GM12878 (cell line): ENCODE measurements at regions not wholly inside any gene's neighbourhood (a gene's known extent, or its start where the extent isn't known, plus 50 kb on each side); places are given as distances from the start of the nearest gene placed in this dataset.

ENCODE experiments used
- ATAC-seq: fragments of 200-7000 bp; cut with Tn5 transposase; 3 replicates; pipeline ENCODE4 v1.9.1; 2020; ENCODE audit warnings: mild to moderate bottlenecking, moderate library complexity
- BruUV-seq: library from RNA; stranded (reverse); fragments of 400-500 nt; replicated peaks from 2 replicates; lab custom pipeline; 2021; lab: Mats Ljungman, UMichigan
- CTCF ChIA-PET: fragments of 300-600 bp; sonication (Branson Sonifier 250); formaldehyde crosslinking; extraction: SDS; loops from one replicate; lab custom pipeline; 2021; ENCODE audit warnings: inconsistent platforms; lab: Yijun Ruan, JAX
- POLR2A ChIA-PET: fragments of 350-600 bp; formaldehyde crosslinking; extraction: SDS; loops from one replicate; lab custom pipeline; 2021; ENCODE audit warnings: inconsistent platforms; lab: Charles Lee
- RAD21 ChIA-PET: fragments of 300-600 bp; sonication (Branson Sonifier 250); formaldehyde crosslinking; loops from one replicate; lab custom pipeline; 2023; ENCODE audit warnings: antibody characterized with exemption; ENCODE audit not compliant: unreplicated experiment; lab: Charles Lee
- SMC1A ChIA-PET: fragments of 300-600 bp; sonication (Branson Sonifier 250); formaldehyde crosslinking; loops from one replicate; lab custom pipeline; 2023; ENCODE audit not compliant: unreplicated experiment, uncharacterized antibody; lab: Charles Lee
- DNase-seq: peaks from one replicate; pipeline ENCODE4 v3.0.0-alpha.2; 2011; ENCODE audit warnings: low read depth, low spot score
- FAIRE-seq: peaks from 3 replicates; lab custom pipeline; 2011; peaks lifted over from hg19 to GRCh38; lab: Jason Lieb, UNC
- H2AFZ ChIP-seq: 2 replicates; pipeline ENCODE4 v1.6.0; 2011; ENCODE audit warnings: low read depth, low read length, control low read depth; ENCODE audit not compliant: control insufficient read depth
- H3K27ac ChIP-seq: 2 replicates; pipeline ENCODE4 v1.5.1; 2011; ENCODE audit warnings: control low read depth; ENCODE audit not compliant: control insufficient read depth, insufficient read depth
- H3K27me3 ChIP-seq, 2 experiments: replicated peaks in 1 of 2; 2 replicates each; pipeline versions ENCODE4 v1.6.0 to v1.6.1; 2011; ENCODE audit warnings: low read length in 1 of 2; ENCODE audit not compliant: control insufficient read depth in 2 of 2, insufficient read depth in 2 of 2
- H3K36me3 ChIP-seq, 2 experiments: 2 replicates each; pipeline ENCODE4 v1.5.1; 2011; ENCODE audit warnings: low read length in 1 of 2; ENCODE audit not compliant: control insufficient read depth in 2 of 2, insufficient read depth in 2 of 2
- H3K4me1 ChIP-seq: 2 replicates; pipeline ENCODE4 v1.6.1; 2011; ENCODE audit warnings: mild to moderate bottlenecking, low read length, moderate library complexity, mixed read lengths; ENCODE audit not compliant: control insufficient read depth, insufficient read depth
- H3K4me2 ChIP-seq: 2 replicates; pipeline ENCODE4 v1.6.0; 2011; ENCODE audit warnings: control low read depth; ENCODE audit not compliant: control insufficient read depth, insufficient read depth
- H3K4me3 ChIP-seq: fragments of 200-600 bp; sonication (generic); 2 replicates; pipeline ENCODE4 v1.5.1; 2016
- H3K79me2 ChIP-seq: 2 replicates; pipeline ENCODE4 v1.6.0; 2011; ENCODE audit warnings: low read length; ENCODE audit not compliant: control insufficient read depth, insufficient read depth
- H3K9ac ChIP-seq: 2 replicates; pipeline ENCODE4 v1.8.0; 2011; ENCODE audit warnings: low read length, control low read depth, mixed read lengths; ENCODE audit not compliant: control insufficient read depth, insufficient read depth
- H3K9me3 ChIP-seq: replicated peaks from 3 replicates; pipeline ENCODE4 v1.5.1; 2011; ENCODE audit warnings: mild to moderate bottlenecking, low read length; ENCODE audit not compliant: control insufficient read depth, insufficient read depth
- H4K20me1 ChIP-seq: 2 replicates; pipeline ENCODE4 v1.6.0; 2011; ENCODE audit not compliant: control insufficient read depth, insufficient read depth
- CBFB ChIP-seq: IDR thresholded peaks from 2 replicates; pipeline ENCODE4 v1.6.1; 2016; ENCODE audit warnings: antibody characterized with exemption, low read depth
- CEBPB ChIP-seq, 2 experiments: fragments of 150-350 bp in 1 of 2; IDR thresholded peaks; 2 replicates each; pipeline ENCODE4 v1.6.1; 2012 to 2014; ENCODE audit warnings: low read depth in 2 of 2, low read length in 2 of 2, borderline replicate concordance in 1 of 2, inconsistent platforms in 1 of 2
- FOXM1 ChIP-seq: IDR thresholded peaks from 2 replicates; pipeline ENCODE4 v1.6.1; 2012; ENCODE audit warnings: low read depth, mild to moderate bottlenecking, inconsistent platforms, low read length, moderate library complexity
- GATAD2B ChIP-seq: fragments of 450-650 bp; conservative IDR thresholded peaks from 2 replicates; pipeline ENCODE4 v1.6.1; 2017; ENCODE audit warnings: low read depth, mild to moderate bottlenecking, moderate library complexity
- HDGF ChIP-seq: fragments of 450-650 bp; IDR thresholded peaks from 2 replicates; pipeline ENCODE4 v1.6.1; 2016; ENCODE audit warnings: antibody characterized with exemption
- MYC ChIP-seq: IDR thresholded peaks from 2 replicates; pipeline ENCODE4 v1.6.1; 2011; ENCODE audit warnings: mild to moderate bottlenecking, low read length, moderate library complexity, inconsistent platforms; ENCODE audit not compliant: insufficient read depth, insufficient replicate concordance, insufficient read length, severe bottlenecking
- SRF ChIP-seq, 2 experiments: IDR thresholded peaks; 2 replicates each; pipeline ENCODE4 v1.6.1; 2011; ENCODE audit warnings: low read depth in 2 of 2, low read length in 2 of 2, mild to moderate bottlenecking in 1 of 2, moderate library complexity in 1 of 2
- TCF3 ChIP-seq: IDR thresholded peaks from 2 replicates; pipeline ENCODE4 v1.6.1; 2012; ENCODE audit warnings: low read depth, mild to moderate bottlenecking, low read length, borderline replicate concordance; ENCODE audit not compliant: insufficient read depth
- WGBS: methylation state at CpG from one replicate; pipeline ENCODE4 v1.1.6; 2016; ENCODE audit warnings: low lambda C conversion rate; ENCODE audit not compliant: insufficient replicate concordance, insufficient coverage; ENCODE audit errors: missing lambda C conversion rate; 5-methylcytosine and 5-hydroxymethylcytosine counted together
- in situ Hi-C: fragments of 300-500 bp; cut with MboI; formaldehyde crosslinking; loops from 9 replicates; pipeline ENCODE4 v1.14.3; 2018; ENCODE audit warnings: mixed read lengths
- intact Hi-C: fragments of 100-400 bp; cut with micrococcal nuclease; formaldehyde crosslinking; loops from one replicate; pipeline ENCODE4 v1.14.2; 2022; ENCODE audit not compliant: unreplicated experiment
- TF ChIP-seq, protein P1 (sequence below): fragments of 450-650 bp; IDR thresholded peaks from 2 replicates; pipeline ENCODE4 v1.6.1; 2017; ENCODE audit warnings: mild to moderate bottlenecking, low read depth, inconsistent platforms; ENCODE audit not compliant: poor library complexity, severe bottlenecking
- TF ChIP-seq, protein P2 (sequence below): fragments of 450-650 bp; formaldehyde crosslinking; IDR thresholded peaks from 2 replicates; pipeline ENCODE4 v1.4.0; 2022; ENCODE audit warnings: mild to moderate bottlenecking, moderate library complexity
- TF ChIP-seq, protein P3 (sequence below): IDR thresholded peaks from 2 replicates; pipeline ENCODE4 v1.6.1; 2012; ENCODE audit warnings: mild to moderate bottlenecking, low read depth, low read length

DNA sequence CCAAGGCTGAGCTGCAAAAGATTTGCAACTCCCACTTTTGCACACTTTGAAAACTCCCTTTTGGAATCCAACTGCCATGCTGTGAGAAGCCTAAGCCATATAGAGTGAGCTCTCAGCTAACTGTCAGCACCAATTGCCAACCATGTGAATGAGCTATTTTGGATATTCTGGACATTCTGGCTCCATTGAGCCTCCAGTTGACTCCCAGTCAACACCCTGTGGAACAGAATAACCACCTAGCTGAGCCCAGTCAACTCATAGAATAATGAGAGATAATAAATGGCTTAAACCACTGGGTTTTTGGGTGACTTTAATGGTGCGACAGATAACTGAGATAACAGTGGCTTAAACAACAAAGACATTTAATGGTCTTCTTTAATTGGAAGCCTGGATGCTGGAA, 210.1 kb downstream of the SUDS3 start:
- RAD21 ChIA-PET, result no interaction called here
- H3K79me2 ChIP-seq, result no peaks in the 10 kb centered on the region
- H3K27ac ChIP-seq, result no peak overlapping the region
- POLR2A ChIA-PET, result no interaction called here
- intact Hi-C loops (no loop called here), in situ Hi-C loops (no loop called here)
- 32% methylated on average over 1 of the region's 1 CpG for WGBS
- ATAC-seq (no peak), FAIRE-seq (no peak), DNase-seq (no peak)
- no peaks in the 10 kb centered on the region for H3K9me3 ChIP-seq
- CTCF ChIA-PET, result no interaction called here
- H2AFZ ChIP-seq, result no peak overlapping the region
- SMC1A ChIA-PET, result no interaction called here
- BruUV-seq, result no TSS peak
- no peaks in the 10 kb centered on the region for H3K36me3 ChIP-seq
- no peak overlapping the region for H3K4me3 ChIP-seq
- H3K27me3 ChIP-seq, result no peaks in the 10 kb centered on the region
- no peaks in the 10 kb centered on the region for H3K4me1 ChIP-seq
- H4K20me1 ChIP-seq, result no peaks in the 10 kb centered on the region
- no peak overlapping the region for H3K9ac ChIP-seq
- no peak overlapping the region for H3K4me2 ChIP-seq
- TF ChIP-seq, protein P1, sequence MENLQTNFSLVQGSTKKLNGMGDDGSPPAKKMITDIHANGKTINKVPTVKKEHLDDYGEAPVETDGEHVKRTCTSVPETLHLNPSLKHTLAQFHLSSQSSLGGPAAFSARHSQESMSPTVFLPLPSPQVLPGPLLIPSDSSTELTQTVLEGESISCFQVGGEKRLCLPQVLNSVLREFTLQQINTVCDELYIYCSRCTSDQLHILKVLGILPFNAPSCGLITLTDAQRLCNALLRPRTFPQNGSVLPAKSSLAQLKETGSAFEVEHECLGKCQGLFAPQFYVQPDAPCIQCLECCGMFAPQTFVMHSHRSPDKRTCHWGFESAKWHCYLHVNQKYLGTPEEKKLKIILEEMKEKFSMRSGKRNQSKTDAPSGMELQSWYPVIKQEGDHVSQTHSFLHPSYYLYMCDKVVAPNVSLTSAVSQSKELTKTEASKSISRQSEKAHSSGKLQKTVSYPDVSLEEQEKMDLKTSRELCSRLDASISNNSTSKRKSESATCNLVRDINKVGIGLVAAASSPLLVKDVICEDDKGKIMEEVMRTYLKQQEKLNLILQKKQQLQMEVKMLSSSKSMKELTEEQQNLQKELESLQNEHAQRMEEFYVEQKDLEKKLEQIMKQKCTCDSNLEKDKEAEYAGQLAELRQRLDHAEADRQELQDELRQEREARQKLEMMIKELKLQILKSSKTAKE, result no peak
- TF ChIP-seq HDGF, result no peak
- no peak for TF ChIP-seq CEBPB (IDR thresholded peaks at IDR 0.05; ENCODE audit: borderline replicate concordance in 1 of 2, low read depth in 2 of 2, low read length in 2 of 2)
- TF ChIP-seq FOXM1, result no peak
- no peak for TF ChIP-seq SRF (IDR thresholded peaks at IDR 0.05; ENCODE audit: low read depth in 2 of 2, low read length in 2 of 2)
- no peak for TF ChIP-seq GATAD2B
- TF ChIP-seq CBFB, result no peak
- no peak for TF ChIP-seq TCF3
- TF ChIP-seq MYC, result no peak
- TF ChIP-seq, protein P2, sequence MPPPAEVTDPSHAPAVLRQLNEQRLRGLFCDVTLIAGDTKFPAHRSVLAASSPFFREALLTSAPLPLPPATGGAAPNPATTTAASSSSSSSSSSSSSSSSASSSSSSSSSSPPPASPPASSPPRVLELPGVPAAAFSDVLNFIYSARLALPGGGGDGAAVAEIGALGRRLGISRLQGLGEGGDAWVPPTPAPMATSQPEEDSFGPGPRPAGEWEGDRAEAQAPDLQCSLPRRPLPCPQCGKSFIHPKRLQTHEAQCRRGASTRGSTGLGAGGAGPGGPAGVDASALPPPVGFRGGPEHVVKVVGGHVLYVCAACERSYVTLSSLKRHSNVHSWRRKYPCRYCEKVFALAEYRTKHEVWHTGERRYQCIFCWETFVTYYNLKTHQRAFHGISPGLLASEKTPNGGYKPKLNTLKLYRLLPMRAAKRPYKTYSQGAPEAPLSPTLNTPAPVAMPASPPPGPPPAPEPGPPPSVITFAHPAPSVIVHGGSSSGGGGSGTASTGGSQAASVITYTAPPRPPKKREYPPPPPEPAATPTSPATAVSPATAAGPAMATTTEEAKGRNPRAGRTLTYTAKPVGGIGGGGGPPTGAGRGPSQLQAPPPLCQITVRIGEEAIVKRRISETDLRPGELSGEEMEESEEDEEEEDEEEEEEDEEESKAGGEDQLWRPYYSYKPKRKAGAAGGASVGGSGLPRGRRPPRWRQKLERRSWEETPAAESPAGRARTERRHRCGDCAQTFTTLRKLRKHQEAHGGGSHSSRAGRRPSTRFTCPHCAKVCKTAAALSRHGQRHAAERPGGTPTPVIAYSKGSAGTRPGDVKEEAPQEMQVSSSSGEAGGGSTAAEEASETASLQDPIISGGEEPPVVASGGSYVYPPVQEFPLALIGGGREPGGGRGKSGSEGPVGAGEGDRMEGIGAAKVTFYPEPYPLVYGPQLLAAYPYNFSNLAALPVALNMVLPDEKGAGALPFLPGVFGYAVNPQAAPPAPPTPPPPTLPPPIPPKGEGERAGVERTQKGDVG (CRISPR knock-in tag), result no peak
- TF ChIP-seq, protein P3, sequence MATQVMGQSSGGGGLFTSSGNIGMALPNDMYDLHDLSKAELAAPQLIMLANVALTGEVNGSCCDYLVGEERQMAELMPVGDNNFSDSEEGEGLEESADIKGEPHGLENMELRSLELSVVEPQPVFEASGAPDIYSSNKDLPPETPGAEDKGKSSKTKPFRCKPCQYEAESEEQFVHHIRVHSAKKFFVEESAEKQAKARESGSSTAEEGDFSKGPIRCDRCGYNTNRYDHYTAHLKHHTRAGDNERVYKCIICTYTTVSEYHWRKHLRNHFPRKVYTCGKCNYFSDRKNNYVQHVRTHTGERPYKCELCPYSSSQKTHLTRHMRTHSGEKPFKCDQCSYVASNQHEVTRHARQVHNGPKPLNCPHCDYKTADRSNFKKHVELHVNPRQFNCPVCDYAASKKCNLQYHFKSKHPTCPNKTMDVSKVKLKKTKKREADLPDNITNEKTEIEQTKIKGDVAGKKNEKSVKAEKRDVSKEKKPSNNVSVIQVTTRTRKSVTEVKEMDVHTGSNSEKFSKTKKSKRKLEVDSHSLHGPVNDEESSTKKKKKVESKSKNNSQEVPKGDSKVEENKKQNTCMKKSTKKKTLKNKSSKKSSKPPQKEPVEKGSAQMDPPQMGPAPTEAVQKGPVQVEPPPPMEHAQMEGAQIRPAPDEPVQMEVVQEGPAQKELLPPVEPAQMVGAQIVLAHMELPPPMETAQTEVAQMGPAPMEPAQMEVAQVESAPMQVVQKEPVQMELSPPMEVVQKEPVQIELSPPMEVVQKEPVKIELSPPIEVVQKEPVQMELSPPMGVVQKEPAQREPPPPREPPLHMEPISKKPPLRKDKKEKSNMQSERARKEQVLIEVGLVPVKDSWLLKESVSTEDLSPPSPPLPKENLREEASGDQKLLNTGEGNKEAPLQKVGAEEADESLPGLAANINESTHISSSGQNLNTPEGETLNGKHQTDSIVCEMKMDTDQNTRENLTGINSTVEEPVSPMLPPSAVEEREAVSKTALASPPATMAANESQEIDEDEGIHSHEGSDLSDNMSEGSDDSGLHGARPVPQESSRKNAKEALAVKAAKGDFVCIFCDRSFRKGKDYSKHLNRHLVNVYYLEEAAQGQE, result no peak
